Frontal cortex (tissue), 3 donors: ENCODE measurements at regions not wholly inside any gene's neighbourhood (a gene's known extent, or its start where the extent isn't known, plus 50 kb on each side); places are given as distances from the start of the nearest gene placed in this dataset.

Experiments
- DNase-seq, 2 donors: peaks; one replicate each; pipeline ENCODE4 v3.0.0; 2012; ENCODE audit warnings: low spot score in 2 of 2
- FAIRE-seq: peaks from 2 replicates; lab custom pipeline; 2012; peaks lifted over from hg19 to GRCh38; lab: Jason Lieb, UNC
- donor health status: control.
- donor health status: control.
- donor health status: control.

- no peak for DNase-seq
- FAIRE-seq, result no peak
These were observed 61.7 kb upstream of the PPP2R2B start for GRCh38 chr5:146940295-146940694.

- no peak for FAIRE-seq
- no peak for DNase-seq
These were observed 65.5 kb upstream of the PPP2R2B start for GRCh38 chr5:146944019-146944418.

- FAIRE-seq, result no peak
- no peak for DNase-seq
These were observed 66.4 kb upstream of the PPP2R2B start for GRCh38 chr5:146944764-146945616.

GRCh38 chr5:146945617-146946084, 67.1 kb upstream of the PPP2R2B start:
- DNase-seq (no peak), FAIRE-seq (no peak)

GRCh38 chr5:146947181-146947941, 68.8 kb upstream of the PPP2R2B start:
- FAIRE-seq (no peak), DNase-seq (no peak)

- no peak for DNase-seq
- no peak for FAIRE-seq
These were observed 70.1 kb upstream of the PPP2R2B start for GRCh38 chr5:146948666-146949065.

- FAIRE-seq (no peak), DNase-seq (no peak)
These were observed 73.6 kb upstream of the PPP2R2B start for GRCh38 chr5:146952168-146952567.

- DNase-seq, result no peak
- FAIRE-seq, result no peak
These were observed 77.7 kb upstream of the PPP2R2B start for GRCh38 chr5:146956217-146956616.

GRCh38 chr5:146959360-146959759, 80.8 kb upstream of the PPP2R2B start:
- DNase-seq (no peak), FAIRE-seq (no peak)

GRCh38 chr5:146962801-146963355, 84.3 kb upstream of the PPP2R2B start:
- FAIRE-seq, result no peak
- DNase-seq, result no peak

- DNase-seq, result peak; percentile 4 to 18
- FAIRE-seq, result peak; percentile 87
These were observed 87.5 kb upstream of the PPP2R2B start for GRCh38 chr5:146965761-146966659.

GRCh38 chr5:146967646-146968045, 89.1 kb upstream of the PPP2R2B start:
- FAIRE-seq (no peak), DNase-seq (no peak)

- FAIRE-seq, result peak; percentile 33
- DNase-seq, result no peak
These were observed 92.8 kb upstream of the PPP2R2B start for GRCh38 chr5:146971401-146971800.

- FAIRE-seq (no peak), DNase-seq (no peak)
These were observed 107.9 kb upstream of the PPP2R2B start for GRCh38 chr5:146986469-146986868.

GRCh38 chr5:146993876-146994530, 115.4 kb upstream of the PPP2R2B start:
- DNase-seq, result peak in 1 of 2 donors; percentile 2

GRCh38 chr5:146995878-146996277, 117.3 kb upstream of the PPP2R2B start:
- DNase-seq, result no peak
- no peak for FAIRE-seq

More at GRCh38 chr5:146993876-146994530, 115.4 kb upstream of the PPP2R2B start:
- FAIRE-seq, result no peak

GRCh38 chr5:147015405-147015804, 136.8 kb upstream of the PPP2R2B start:
- no peak for FAIRE-seq
- DNase-seq, result no peak

GRCh38 chr5:147017191-147017590, 138.6 kb upstream of the PPP2R2B start:
- no peak for DNase-seq

GRCh38 chr5:147017621-147018020, 139.1 kb upstream of the PPP2R2B start:
- FAIRE-seq (no peak), DNase-seq (no peak)

More at GRCh38 chr5:147017191-147017590, 138.6 kb upstream of the PPP2R2B start:
- no peak for FAIRE-seq
